Neural cell (in vitro differentiated cells): ENCODE measurements at regions not wholly inside any gene's neighbourhood (a gene's known extent, or its start where the extent isn't known, plus 50 kb on each side); places are given as distances from the start of the nearest gene placed in this dataset.

Experiments
- H2AFZ ChIP-seq: fragments of 200-600, 300-800 bp; sonication (generic), shearing (Covaris generic); 2 replicates; pipeline ENCODE4 v1.6.0; 2014; ENCODE audit warnings: low read depth, mild to moderate bottlenecking, antibody characterized with exemption, low read length, moderate library complexity
- H3F3A ChIP-seq: fragments of 200-600 bp; shearing (Covaris generic); 2 replicates; pipeline ENCODE4 v1.6.1; 2016; ENCODE audit warnings: mild to moderate bottlenecking, moderate library complexity, mixed read lengths, antibody characterized with exemption, low read length; ENCODE audit not compliant: insufficient read depth, poor library complexity, severe bottlenecking
- H3K27ac ChIP-seq: fragments of 200-600, 300-800 bp; sonication (generic), shearing (Covaris generic); 2 replicates; pipeline ENCODE4 v1.5.1; 2014; ENCODE audit warnings: mild to moderate bottlenecking, low read length, moderate library complexity
- H3K27me3 ChIP-seq: fragments of 300-800, 200-600 bp; sonication (generic), shearing (Covaris generic); 2 replicates; pipeline ENCODE4 v1.6.0; 2014; ENCODE audit warnings: mild to moderate bottlenecking, low read depth, low read length, moderate library complexity; ENCODE audit not compliant: insufficient read depth
- H3K36me3 ChIP-seq: fragments of 300-800, 200-600 bp; sonication (generic), shearing (Covaris generic); 2 replicates; pipeline ENCODE4 v1.5.1; 2014; ENCODE audit warnings: mild to moderate bottlenecking, antibody characterized with exemption, low read length, moderate library complexity; ENCODE audit not compliant: insufficient read depth
- H3K4me2 ChIP-seq: fragments of 300-800, 200-600 bp; sonication (generic), shearing (Covaris generic); 2 replicates; pipeline ENCODE4 v1.6.0; 2014; ENCODE audit warnings: mild to moderate bottlenecking, low read length
- H3K4me3 ChIP-seq: fragments of 300-800, 200-600 bp; sonication (generic), shearing (Covaris generic); 2 replicates; pipeline ENCODE4 v1.5.1; 2014; ENCODE audit warnings: mild to moderate bottlenecking, low read length, moderate library complexity
- H3K79me2 ChIP-seq: fragments of 200-600 bp; shearing (Covaris generic); replicated peaks from 2 replicates; pipeline ENCODE4 v1.6.0; 2014; ENCODE audit warnings: mild to moderate bottlenecking, low read length, moderate library complexity; ENCODE audit not compliant: insufficient read depth
- H3K9ac ChIP-seq: fragments of 300-800, 200-600 bp; sonication (generic), shearing (Covaris generic); 2 replicates; pipeline ENCODE4 v1.6.1; 2016; ENCODE audit warnings: mild to moderate bottlenecking, low read length, mixed read lengths
- H3K9me2 ChIP-seq: fragments of 200-600 bp; shearing (Covaris generic); 2 replicates; pipeline ENCODE4 v1.6.1; 2016; ENCODE audit warnings: mild to moderate bottlenecking, low read length, mixed read lengths; ENCODE audit not compliant: insufficient read depth
- H3K9me3 ChIP-seq: fragments of 200-600, 300-800 bp; sonication (generic), shearing (Covaris generic); 2 replicates; pipeline ENCODE4 v1.6.1; 2016; ENCODE audit warnings: mild to moderate bottlenecking, mixed run types, low read length, moderate library complexity, mixed read lengths
- H4K20me1 ChIP-seq: fragments of 200-600 bp; shearing (Covaris generic); 2 replicates; pipeline ENCODE4 v1.6.1; 2016; ENCODE audit warnings: mild to moderate bottlenecking, mixed run types; ENCODE audit not compliant: insufficient read depth
- EP300 ChIP-seq: fragments of 450-650 bp; conservative IDR thresholded peaks from 2 replicates; pipeline ENCODE4 v1.6.1; 2014; ENCODE audit warnings: antibody characterized with exemption, mild to moderate bottlenecking, moderate library complexity; ENCODE audit not compliant: poor library complexity, severe bottlenecking
- EZH2 ChIP-seq: fragments of 200-600, 300-800 bp; shearing (Covaris generic), sonication (generic); IDR thresholded peaks from 2 replicates; pipeline ENCODE4 v1.6.1; 2014; ENCODE audit warnings: antibody characterized with exemption, low read length, borderline replicate concordance, mild to moderate bottlenecking; ENCODE audit not compliant: insufficient read depth, poor library complexity, severe bottlenecking
- MXI1 ChIP-seq: fragments of 450-650 bp; conservative IDR thresholded peaks from 2 replicates; pipeline ENCODE4 v1.6.1; 2014; ENCODE audit warnings: antibody characterized with exemption, mild to moderate bottlenecking; ENCODE audit not compliant: poor library complexity, severe bottlenecking
- POLR2AphosphoS5 ChIP-seq: IDR thresholded peaks from 2 replicates; pipeline ENCODE4 v1.6.1; 2012
- RAD21 ChIP-seq: fragments of 450-650 bp; conservative IDR thresholded peaks from 2 replicates; pipeline ENCODE4 v1.6.1; 2014; ENCODE audit warnings: antibody characterized with exemption, mild to moderate bottlenecking, moderate library complexity
- REST ChIP-seq: IDR thresholded peaks from 2 replicates; pipeline ENCODE4 v1.6.1; 2012; ENCODE audit warnings: borderline replicate concordance
- SMC3 ChIP-seq: fragments of 450-650 bp; conservative IDR thresholded peaks from 2 replicates; pipeline ENCODE4 v1.6.1; 2014; ENCODE audit warnings: antibody characterized with exemption, mild to moderate bottlenecking, moderate library complexity; ENCODE audit not compliant: poor library complexity
- TAF1 ChIP-seq: IDR thresholded peaks from 2 replicates; pipeline ENCODE4 v1.6.1; 2012; ENCODE audit warnings: low read depth
- TF ChIP-seq, protein P1 (sequence below): fragments of 450-650 bp; IDR thresholded peaks from 2 replicates; pipeline ENCODE4 v1.5.1; 2014; ENCODE audit warnings: antibody characterized with exemption, mild to moderate bottlenecking, moderate library complexity; ENCODE audit not compliant: poor library complexity, severe bottlenecking

DNA sequence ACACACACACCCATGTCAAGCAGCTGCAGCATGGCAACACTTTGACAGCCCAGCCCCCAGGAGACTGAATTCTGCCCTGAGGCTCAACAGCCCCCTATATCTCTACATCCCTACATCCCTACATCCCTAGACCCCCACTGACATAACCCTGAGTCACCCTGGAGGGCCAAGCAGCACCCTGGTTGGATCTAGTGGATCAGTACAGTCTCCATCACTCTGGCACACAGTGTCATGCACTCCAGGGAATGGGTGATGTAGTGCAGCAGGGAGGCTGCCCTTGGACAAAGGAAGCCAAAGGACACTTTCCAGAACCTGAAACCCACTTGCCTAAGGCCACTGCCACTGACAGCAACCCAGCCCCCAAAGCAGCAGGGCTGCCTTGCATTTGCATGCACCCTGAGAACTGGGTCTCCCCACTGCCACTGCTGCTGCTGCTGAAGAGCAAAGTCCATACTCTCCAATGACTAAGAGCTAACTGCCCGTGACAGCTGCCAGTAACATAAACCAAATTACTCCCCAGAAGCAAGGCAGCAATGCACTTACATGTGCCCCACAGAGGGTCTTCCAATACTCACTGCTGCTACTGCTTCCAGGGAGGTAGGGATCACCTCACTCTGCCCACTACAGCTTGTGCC, 681.6 kb upstream of the KLHL29 start:
- Histone ChIP-seq H3F3A (no peaks in the 10 kb centered on the region), H3K27me3 (no peaks in the 10 kb centered on the region), H3K9me2 (no peaks in the 10 kb centered on the region), H3K36me3 (no peaks in the 10 kb centered on the region), H3K4me2 (no peak overlapping the region), H4K20me1 (no peaks in the 10 kb centered on the region), H3K79me2 (no peaks in the 10 kb centered on the region), H3K9ac (no peak overlapping the region), H3K4me3 (no peak overlapping the region), H2AFZ (no peak overlapping the region), H3K9me3 (no peaks in the 10 kb centered on the region), H3K27ac (no peak overlapping the region)
- TF ChIP-seq, protein P1, sequence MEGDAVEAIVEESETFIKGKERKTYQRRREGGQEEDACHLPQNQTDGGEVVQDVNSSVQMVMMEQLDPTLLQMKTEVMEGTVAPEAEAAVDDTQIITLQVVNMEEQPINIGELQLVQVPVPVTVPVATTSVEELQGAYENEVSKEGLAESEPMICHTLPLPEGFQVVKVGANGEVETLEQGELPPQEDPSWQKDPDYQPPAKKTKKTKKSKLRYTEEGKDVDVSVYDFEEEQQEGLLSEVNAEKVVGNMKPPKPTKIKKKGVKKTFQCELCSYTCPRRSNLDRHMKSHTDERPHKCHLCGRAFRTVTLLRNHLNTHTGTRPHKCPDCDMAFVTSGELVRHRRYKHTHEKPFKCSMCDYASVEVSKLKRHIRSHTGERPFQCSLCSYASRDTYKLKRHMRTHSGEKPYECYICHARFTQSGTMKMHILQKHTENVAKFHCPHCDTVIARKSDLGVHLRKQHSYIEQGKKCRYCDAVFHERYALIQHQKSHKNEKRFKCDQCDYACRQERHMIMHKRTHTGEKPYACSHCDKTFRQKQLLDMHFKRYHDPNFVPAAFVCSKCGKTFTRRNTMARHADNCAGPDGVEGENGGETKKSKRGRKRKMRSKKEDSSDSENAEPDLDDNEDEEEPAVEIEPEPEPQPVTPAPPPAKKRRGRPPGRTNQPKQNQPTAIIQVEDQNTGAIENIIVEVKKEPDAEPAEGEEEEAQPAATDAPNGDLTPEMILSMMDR, result no peak
- TF ChIP-seq RAD21, result no peak
- no peak for TF ChIP-seq EZH2
- no peak for TF ChIP-seq EP300
- no peak for TF ChIP-seq REST
- no peak for TF ChIP-seq TAF1
- no peak for TF ChIP-seq POLR2AphosphoS5
- TF ChIP-seq SMC3, result no peak
- no peak for TF ChIP-seq MXI1

- H3K36me3 ChIP-seq, result no peaks in the 10 kb centered on the region
- H3K4me3 ChIP-seq, result no peak overlapping the region
- TF ChIP-seq EP300 (no peak), REST (no peak), TAF1 (no peak), SMC3 (no peak), RAD21 (no peak), MXI1 (no peak), POLR2AphosphoS5 (no peak), EZH2 (no peak)
- TF ChIP-seq, protein P1, result no peak
- H3K4me2 ChIP-seq, result no peak overlapping the region
- no peaks in the 10 kb centered on the region for H3K27me3 ChIP-seq
- no peaks in the 10 kb centered on the region for H3F3A ChIP-seq
- no peak overlapping the region for H3K9ac ChIP-seq
- H3K9me2 ChIP-seq, result no peaks in the 10 kb centered on the region
- no peak overlapping the region for H3K27ac ChIP-seq
- H2AFZ ChIP-seq, result no peak overlapping the region
- no peaks in the 10 kb centered on the region for H3K9me3 ChIP-seq
- H3K79me2 ChIP-seq, result no peaks in the 10 kb centered on the region
- no peaks in the 10 kb centered on the region for H4K20me1 ChIP-seq
Measured at GRCh38 chr2:22719396-22719795, 665.6 kb upstream of the KLHL29 start.
